Peyer's patch (tissue), 4 donors: ENCODE measurements at regions not wholly inside any gene's neighbourhood (a gene's known extent, or its start where the extent isn't known, plus 50 kb on each side); places are given as distances from the start of the nearest gene placed in this dataset.

Experiments used
- POLR2A ChIP-seq, 2 donors: fragments of 450-650 bp; IDR thresholded peaks; one replicate each; pipeline ENCODE4 v1.5.1; 2017; ENCODE audit warnings: antibody characterized with exemption in 2 of 2, mild to moderate bottlenecking in 2 of 2, moderate library complexity in 2 of 2
- TF ChIP-seq, protein P1 (sequence below), 6 experiments: fragments of 450-650 bp in 4 of 6; fragments of 200-600 bp in 2 of 6; sonication (generic) in 1 of 6; IDR thresholded peaks; one replicate each; pipeline ENCODE4 v1.5.1; 2017 to 2019; ENCODE audit warnings: antibody characterized with exemption in 6 of 6, mild to moderate bottlenecking in 3 of 6, moderate library complexity in 1 of 6

DNA sequence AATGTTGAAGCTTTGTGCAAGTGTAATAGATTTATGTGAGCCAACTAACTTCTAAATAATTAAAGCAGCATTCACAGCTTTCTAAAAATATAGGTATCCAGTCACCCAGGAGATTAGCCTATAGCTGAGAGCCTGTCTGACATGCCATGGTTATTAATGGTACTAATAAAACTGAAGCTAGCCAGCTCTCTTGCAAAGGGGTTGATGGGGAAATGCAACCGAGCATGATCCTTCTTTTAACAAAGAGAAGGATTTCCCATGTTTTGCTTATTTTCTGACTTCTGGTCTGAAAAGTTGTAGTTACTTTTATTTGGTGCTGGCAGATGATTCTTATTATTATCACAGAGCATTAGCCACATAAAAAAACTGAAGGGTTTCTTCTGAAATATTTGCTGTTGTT is 488.7 kb upstream of the CYLC2 start:
- TF ChIP-seq, protein P1, sequence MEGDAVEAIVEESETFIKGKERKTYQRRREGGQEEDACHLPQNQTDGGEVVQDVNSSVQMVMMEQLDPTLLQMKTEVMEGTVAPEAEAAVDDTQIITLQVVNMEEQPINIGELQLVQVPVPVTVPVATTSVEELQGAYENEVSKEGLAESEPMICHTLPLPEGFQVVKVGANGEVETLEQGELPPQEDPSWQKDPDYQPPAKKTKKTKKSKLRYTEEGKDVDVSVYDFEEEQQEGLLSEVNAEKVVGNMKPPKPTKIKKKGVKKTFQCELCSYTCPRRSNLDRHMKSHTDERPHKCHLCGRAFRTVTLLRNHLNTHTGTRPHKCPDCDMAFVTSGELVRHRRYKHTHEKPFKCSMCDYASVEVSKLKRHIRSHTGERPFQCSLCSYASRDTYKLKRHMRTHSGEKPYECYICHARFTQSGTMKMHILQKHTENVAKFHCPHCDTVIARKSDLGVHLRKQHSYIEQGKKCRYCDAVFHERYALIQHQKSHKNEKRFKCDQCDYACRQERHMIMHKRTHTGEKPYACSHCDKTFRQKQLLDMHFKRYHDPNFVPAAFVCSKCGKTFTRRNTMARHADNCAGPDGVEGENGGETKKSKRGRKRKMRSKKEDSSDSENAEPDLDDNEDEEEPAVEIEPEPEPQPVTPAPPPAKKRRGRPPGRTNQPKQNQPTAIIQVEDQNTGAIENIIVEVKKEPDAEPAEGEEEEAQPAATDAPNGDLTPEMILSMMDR (IDR thresholded peaks at IDR 0.05) = no peak
- no peak for TF ChIP-seq POLR2A (IDR thresholded peaks at IDR 0.05)
